ENCODE measurements at regions not wholly inside any gene's neighbourhood (a gene's known extent, or its start where the extent isn't known, plus 50 kb on each side); places are given as distances from the start of the nearest gene placed in this dataset.

GRCh38 chr6:139600919-139601475 is 226.5 kb upstream of the CITED2 start:
- DNase-seq = no peak

GRCh38 chr6:139600343-139600742 is 225.9 kb upstream of the CITED2 start:
- no peak for DNase-seq

- peak; percentile 66 for DNase-seq
Measured at GRCh38 chr6:139597771-139598755, 223.6 kb upstream of the CITED2 start.

DNA sequence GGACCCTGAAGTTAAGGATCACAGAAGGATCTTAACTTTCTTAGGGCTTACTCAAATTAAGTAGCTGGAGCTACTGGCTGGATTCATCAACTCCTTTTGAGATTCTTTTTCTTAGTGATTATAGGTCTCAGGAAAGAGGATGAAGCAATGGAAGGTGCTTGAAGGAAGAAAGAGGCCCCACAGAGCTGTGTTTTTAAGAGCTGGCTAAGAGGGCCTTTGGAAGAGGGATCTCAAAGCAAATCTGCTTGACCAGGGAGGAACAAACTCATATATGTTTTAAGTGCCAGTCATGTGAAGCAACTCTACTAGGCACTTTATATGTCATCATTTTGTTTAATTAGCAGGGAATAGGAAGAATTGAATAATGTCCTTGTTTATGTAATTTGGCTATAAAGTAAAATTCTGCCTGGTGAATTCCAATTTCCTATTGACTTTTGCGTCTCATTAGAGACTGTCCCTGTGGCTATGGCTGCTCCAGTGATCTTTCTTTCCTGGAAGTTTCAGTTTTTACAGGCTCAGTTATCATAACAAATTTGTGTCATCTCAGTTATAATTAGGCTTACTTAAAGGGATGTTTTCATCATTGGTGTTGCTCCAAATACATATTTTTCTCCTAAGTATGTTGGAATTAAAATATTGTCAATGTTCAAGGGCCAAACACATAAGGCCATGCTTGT is 222.8 kb upstream of the CITED2 start:
- DNase-seq = no peak

DNA sequence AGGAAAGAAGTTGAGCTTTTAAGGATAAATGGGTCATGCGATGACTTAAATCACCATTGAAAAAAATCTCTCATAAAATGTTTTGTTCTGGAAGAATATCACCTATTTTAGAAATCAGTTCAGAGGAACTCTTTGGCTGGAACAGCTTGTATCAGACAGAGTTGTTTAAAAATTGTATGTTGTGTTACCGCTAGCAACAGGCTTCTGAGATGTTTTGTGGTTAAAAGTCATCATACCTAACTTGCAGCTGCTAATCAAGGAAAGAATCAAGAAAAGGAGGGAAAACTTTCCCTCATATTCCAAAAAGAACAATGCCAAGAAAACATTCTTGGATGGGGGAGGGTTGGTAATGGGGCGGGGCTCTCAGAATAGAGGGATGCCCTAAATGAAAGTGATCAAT is 220.7 kb upstream of the CITED2 start:
- DNase-seq = no peak

GRCh38 chr6:139594333-139594965 is 220.0 kb upstream of the CITED2 start:
- DNase-seq = no peak

- no peak for DNase-seq
Measured at GRCh38 chr6:139593081-139593480, 218.6 kb upstream of the CITED2 start.

GRCh38 chr6:139592011-139592410 is 217.6 kb upstream of the CITED2 start:
- no peak for DNase-seq

GRCh38 chr6:139591075-139591865 is 216.8 kb upstream of the CITED2 start:
- no peak for DNase-seq

- DNase-seq = no peak
Measured at GRCh38 chr6:139590206-139590605, 215.8 kb upstream of the CITED2 start.

- DNase-seq = no peak
Measured at GRCh38 chr6:139588734-139589593, 214.5 kb upstream of the CITED2 start.

DNA sequence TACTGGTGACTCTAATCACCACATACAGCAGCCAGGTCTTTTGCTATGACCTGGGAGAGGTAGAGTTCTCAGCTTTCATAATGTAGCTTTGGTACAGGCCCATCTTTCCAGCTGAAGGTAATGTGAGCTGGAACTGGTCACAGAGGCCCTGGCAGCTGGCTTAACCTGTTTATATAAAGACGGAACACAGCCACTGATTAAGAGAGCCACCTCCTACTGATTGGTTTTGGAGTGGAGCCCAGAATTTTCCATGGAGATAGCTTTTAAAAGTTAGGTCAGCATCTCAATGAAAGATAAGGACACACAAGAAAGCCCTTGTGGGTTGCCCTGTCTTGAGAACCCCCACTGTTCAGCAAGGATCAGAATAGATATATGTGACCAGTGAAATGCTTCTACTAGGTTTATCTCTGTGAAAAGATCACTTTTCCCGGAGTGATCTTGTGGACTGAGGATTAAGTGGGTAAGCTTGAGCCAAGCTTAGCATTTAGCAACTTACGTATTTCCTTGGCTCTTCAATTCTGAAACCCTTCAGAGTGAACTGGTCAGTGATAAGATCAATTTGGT is 213.7 kb upstream of the CITED2 start:
- peak; percentile 60 for DNase-seq

DNA sequence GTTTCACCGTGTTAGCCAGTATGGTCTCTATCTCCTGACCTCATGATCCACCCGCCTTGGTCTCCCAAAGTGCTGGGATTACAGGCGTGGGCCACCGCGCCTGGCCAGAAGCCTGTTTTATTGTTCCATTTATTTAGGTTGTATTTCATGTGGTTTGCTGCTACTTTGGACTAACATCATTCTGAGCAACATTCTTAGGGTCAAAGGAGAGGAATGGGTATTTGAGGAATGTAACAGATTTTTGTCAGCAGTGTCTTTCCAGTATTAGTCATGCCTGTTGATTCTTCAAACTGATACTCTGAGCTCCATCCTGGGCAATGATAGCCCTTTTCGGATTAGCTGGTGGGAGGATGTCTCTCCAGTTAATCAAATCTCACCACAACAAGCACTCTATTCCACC is 213.0 kb upstream of the CITED2 start:
- no peak for DNase-seq

DNA sequence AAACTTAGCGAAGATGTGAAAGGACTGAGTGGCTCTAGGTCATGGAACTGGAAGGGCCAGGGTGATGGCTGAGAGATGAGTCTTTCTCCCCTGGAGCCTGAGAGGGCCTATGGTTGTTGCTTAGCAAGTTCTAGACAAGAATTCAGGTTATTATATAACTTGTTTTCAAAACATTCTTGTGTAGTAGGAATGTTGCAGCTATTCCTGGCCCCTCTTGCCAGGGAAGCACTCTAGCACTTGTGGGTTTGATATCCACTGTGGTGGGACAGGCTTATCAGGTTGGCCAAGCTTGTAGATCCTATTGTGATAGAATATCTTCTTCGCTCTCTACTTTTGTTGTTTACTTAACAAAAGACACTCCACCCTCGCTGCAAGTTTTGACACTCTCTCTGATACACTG is 211.8 kb upstream of the CITED2 start:
- DNase-seq = no peak

DNA sequence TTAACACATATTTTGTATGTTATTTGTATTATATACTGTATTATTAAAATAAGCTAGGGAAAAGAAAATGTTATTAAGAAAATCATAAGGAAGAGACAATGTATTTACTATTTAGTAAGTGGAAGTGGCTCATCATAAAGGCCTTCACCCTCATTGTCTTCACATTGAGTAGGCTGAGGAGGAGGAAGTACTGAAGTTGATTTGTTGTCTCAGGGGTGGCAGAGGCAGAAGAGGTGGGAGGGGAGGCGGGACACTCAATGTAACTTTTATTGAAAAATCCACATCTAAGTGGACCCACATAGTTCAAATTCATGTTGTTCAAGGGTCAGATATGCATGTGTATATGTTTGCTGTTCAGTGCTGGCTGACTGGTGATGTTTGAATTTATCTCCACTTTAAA is 210.2 kb upstream of the CITED2 start:
- no peak for DNase-seq

GRCh38 chr6:139583420-139583819 is 209.0 kb upstream of the CITED2 start:
- no peak for DNase-seq

DNA sequence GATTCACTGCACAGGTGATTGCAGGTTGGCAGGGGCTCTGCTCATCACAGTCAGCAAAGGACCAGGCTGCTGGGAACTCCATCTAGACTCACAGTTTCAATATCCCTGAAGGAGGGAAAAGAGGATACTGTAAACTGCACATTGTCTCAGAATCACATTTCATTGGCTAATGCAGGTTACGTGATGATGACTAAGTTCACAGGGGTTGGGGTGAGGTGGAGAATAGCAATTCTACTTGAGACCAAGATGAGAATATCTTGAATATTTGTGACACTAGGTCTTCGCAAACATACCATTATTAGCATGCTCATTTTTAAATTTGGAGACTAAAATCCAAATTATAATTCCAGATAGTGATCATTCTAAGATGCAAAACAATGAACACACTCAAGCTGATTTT is 208.5 kb upstream of the CITED2 start:
- no peak for DNase-seq

DNA sequence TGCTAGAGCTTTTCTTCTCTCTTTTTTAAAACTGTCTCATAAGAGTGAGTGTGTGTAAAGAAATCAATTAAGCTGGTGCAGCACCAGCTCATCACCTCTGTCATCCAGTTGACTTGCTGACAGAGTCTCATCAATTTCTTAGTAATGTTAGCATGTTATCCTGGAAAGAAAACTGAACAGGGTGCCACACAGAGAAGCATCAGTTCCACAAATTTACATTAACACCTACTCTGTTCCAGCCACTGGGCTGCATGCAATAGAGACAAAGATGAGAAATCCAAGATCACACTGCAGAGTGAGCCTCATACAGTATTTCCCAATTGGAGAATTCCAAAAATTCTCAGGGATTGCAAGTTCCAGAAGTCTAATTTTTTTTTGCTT is 207.0 kb upstream of the CITED2 start:
- no peak for DNase-seq

DNA sequence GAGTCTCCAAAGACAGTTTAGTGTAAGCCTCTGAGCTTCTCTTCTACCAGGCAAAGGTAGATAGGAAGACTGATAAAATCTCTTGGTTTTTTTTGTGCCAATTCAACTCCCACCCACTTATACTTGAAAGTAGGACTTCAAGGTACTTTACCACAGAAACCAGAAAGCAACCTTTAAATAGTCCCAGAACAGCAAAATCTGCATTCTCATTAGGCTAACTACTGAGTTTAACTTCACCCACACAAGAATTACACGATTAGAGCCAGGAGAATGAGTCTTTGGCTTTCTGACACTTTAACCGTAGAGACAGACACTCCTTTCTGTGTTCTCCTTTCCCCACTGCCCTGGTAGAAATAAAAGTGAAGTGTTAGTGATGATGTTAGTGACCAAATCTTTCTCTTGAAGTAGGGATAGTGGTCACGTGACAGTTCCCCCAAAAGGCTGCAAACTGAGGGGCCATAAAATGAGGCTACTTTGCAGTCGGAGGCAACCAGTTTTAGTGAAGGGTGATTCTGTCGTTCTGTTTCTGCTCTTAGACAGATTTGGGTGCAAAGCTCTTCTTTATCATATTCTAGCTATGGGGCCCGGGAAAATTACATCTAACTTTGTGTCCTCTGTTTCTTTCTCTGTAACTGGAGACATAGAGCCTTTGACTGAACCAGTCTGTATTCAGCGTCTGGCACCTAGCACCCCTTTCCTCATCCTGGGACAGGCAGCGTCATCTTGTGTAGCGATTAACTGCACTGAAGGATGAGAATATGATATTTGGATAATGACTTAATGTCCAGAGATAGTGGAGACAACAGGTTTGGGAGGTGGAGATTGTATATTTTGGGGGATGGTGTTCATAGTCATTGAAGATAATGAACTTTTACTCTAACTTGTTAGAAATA is 206.4 kb upstream of the CITED2 start:
- DNase-seq = no peak
